ENCODE measurements at regions not wholly inside any gene's neighbourhood (a gene's known extent, or its start where the extent isn't known, plus 50 kb on each side); places are given as distances from the start of the nearest gene placed in this dataset.
"Not testable (repeated sequence)": the region's sequence is repeated elsewhere in the genome, so short reads cannot be mapped to it uniquely, and the experiment has no call there.

DNA sequence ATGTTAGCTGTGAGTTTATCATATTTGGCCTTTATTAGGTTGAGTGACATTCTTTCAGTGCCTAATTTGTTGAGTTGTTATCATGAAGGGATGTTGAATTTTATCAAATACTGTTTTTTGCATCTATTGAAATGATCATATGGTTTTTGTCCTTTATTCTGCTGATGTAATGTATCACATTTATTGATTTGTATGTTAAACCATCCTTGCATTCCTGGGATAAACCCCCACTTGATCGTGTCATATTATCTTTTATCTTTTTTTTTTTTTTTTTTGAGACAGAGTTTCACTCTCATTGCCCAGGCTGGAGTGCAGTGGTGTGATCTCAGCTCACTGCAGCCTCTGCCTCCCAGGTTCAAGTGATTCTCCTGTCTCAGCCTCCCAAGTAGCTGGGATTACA lies 51.9 kb upstream of the MFGE8 start:
- DNase-seq: not testable (repeated sequence)

DNA sequence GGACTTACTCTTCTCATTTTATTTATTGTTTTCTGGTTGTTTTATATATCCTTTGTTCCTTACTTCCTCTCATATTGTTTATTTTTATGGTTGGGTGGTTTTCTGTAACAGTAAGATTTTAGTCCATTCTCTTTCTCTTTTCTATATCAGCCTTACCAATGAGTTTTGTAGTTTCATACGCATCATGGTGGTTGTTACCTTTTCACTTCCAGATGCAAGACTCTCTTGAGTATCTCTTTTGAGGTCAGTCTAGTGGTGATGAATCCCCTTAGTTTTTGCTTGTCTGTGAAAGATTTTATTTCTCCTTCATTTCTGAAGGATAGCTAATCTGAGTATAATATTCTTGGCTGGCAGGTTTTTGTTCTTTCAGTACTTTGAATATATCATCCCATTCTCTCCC lies 57.1 kb upstream of the MFGE8 start:
- DNase-seq: no peak

GRCh38 chr15:88974392-88974791 lies 61.2 kb upstream of the MFGE8 start:
- DNase-seq: no peak

DNA sequence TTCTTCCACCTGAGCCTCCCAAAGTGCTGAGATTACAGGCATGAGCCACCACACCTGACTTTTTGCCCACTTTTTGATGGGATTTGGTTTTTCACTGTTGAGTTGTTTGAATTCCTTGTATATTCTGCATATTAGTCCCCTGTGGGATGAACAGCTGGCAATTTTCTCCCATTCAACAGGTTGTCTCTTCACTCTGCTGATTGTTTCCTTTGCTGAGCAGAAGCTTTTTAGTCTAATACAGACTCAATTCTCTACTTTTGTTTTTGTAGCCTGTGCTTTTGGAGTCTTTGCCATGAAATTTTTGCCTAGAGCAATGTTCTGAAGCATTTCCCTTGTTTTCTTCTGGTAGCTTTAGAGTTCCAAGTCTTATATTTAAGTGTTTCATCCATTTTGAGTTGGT lies 62.7 kb upstream of the MFGE8 start:
- no peak for DNase-seq

GRCh38 chr15:88976656-88977055 lies 63.5 kb upstream of the MFGE8 start:
- no peak for DNase-seq

GRCh38 chr15:88979674-88980073 lies 66.5 kb upstream of the MFGE8 start:
- DNase-seq: no peak

- no peak for DNase-seq
These were observed 67.3 kb upstream of the MFGE8 start for GRCh38 chr15:88980498-88980897.

DNA sequence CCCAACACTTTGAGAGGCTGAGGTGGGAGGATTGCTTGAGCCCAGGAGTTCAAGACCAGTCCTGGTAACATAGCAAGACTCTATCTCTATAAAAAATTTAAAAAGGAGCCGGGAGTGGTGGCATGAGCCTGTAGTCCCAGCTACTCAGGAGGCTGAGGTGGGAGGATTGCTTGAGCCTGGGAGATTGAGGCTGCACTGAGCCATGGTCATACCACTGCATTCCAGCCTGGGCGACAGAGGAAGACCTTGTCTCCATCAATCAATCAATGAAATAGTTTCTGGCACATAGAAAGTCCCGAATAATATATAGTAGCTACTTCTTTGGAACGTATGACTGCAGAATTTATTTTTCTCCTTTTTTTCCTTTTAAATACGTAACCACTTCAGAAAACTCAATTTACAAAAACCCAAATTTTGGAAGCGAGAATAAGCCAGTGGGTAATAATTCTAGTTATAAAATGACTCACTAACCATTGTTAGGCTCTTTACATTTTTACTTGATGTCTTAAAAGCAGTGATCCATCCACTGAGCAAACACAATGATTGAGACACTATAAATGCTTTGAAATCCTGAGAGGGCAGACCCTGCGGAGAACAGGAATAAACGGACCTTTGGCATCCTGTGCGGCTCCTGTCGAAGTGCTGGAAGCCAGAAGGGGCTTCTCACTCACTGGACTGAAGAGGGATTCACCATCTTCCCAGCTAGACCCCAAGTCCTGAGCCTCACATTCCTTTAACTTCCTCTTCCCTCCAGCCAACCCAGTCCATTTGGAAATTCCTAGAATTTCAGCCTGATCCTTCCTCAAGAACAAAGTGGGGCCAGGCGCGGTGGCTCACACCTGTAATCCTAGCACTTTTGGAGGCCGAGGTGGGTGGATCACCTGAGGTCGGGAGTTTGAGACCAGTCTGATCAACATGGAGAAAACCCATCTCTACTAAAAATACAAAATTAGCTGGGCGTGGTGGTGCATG lies 68.4 kb upstream of the MFGE8 start:
- no peak for DNase-seq

DNA sequence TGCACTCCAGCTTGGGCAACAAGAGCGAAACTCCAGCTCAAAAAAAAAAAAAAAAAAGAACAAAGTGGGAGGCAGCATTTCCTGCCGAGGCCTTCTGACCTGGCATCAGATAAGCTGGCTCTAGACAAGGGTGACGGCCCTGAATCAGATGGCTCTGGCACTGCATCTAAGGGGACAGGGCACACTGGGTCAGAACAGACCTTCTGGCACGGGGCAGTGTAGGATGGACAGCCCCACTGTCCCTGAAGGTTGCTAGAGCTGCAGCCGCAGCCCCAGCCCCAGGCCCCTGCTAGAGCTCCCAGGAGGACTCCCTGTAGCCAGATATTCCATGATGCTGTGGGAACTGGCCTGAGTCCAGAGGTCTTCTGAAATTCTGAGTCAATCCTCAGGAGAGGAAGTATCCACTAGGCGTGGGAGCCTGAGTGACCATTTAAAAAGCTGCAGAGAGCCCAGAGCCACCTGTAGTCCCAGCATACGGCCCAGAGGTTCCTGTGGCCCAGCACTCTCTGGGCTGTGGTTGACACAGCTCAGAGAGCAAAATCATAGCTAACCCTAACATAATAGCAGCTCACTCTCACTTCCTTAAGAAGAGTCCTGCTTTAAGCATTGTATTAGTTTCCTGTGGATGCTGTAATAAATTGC lies 69.2 kb upstream of the MFGE8 start:
- DNase-seq: no peak

DNA sequence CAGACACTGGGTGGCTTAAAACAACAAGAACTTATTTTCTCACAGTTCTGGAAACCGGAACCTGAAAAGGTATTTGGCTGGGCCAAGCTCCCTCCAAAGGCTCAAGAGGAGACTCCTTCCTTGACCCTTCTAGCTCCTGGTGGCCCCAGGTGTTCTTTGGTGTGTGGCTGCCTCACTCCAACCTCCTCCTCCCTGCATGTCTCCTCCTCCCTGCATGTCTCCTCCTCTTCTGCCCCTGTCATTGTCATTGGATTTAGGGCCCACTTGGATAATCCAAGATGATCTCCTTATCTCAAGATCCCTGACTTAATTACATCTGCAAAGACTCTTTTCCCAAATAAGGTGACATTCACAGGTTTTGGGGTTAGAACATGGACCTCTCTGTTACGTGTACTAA lies 69.8 kb upstream of the MFGE8 start:
- DNase-seq: no peak

GRCh38 chr15:88983861-88984429 lies 70.8 kb upstream of the MFGE8 start:
- DNase-seq: no peak

DNA sequence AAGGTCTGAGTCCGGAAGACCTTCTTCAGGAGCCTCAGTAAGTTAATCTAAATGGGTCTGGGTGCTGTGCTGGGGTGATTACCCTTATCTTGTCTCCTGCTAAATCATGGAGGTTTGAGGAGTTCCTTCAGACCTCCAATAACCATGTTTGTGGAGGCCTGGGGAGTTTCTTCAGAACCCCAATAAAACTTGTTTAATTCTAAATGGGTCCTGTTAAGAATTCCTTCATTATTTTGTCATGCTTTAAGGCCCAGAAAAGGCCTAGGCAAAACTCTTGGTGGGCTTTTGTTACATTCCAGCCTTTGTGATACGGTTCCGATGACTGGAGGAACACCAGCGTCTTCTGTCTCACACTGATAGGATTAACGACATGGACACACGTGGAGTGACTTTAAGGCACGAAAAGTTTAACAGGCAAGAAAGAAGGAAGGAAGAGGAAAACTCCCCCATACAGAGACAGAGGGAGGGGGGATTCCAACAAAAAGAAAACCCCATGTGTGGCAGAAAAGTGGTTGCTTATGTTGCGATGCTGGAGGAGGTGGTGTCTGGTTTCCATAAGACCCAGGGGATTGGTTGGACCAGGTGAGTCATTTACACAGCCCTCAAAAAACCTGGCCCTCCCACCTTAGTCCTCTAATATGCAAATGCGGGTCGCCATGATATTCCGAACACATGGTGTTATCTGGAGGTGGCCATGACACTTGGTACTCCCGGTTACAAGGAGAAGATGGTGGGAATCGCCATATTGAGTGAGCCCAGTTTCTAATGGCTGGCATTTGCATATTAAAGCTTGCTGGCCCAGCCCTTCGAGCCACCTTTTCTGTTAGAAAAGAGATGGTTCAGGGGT lies 72.6 kb upstream of the MFGE8 start:
- no peak for DNase-seq

GRCh38 chr15:88986949-88987590 lies 73.9 kb upstream of the MFGE8 start:
- no peak for DNase-seq

DNA sequence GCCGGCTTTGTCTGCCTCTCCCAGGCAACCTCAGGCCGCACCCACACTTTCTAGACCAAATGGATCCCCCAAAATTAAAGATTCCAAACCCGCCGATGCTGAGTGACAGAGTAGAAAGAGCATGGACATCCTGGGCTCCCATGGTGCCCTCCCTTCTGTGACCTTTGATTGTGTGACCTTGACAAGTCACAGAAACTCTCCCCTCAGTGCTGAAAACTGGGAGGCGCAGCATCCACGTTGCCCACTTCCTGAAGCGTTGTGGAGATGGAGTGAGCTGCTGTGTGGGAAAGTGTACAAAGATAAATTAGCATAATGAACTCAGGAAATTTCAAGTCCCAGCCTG lies 74.4 kb upstream of the MFGE8 start:
- DNase-seq: no peak

GRCh38 chr15:88987934-88988671 lies 74.9 kb upstream of the MFGE8 start:
- DNase-seq: no peak

DNA sequence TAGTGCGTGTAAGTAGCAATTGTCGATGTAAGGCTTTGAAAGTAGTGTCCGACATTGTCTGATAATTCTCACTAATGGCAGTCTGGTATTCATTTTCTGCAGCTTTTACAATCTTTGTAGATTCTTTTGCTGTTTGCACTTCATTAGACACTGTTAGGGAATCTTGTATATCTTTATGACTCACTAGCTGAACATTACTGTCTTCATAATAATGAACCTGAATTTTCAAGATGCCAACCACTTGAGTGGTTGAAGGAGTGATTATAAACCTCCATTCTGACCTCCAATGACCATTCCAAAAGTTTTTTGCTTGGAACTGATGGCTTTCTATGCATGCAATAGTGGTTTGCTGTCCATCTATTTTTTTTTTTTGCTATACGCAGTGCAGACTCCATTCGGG lies 76.4 kb upstream of the MFGE8 start:
- no peak for DNase-seq

GRCh38 chr15:88990185-88990679 lies 77.1 kb upstream of the MFGE8 start:
- DNase-seq: no peak

DNA sequence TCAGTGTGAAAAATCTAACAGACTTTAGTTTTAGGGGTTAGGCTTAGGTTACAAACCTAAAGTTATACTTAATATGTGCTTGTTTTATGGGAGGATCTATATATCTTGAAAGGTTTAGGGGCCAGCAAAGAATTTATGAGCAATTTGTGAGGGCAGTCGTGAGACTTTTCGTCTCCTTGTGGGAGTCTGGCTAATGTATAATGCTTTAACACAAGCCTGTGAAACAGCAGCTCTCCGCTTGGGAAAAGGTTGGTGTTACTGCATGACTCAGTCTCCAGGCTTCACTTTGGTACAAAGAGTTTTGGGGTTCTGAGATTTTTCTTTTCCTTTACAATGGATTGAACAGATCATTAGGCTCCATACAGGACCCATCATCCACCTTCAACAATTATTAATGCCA lies 79.0 kb upstream of the MFGE8 start:
- no peak for DNase-seq

GRCh38 chr15:88992912-88993376 lies 79.8 kb upstream of the MFGE8 start:
- no peak for DNase-seq

GRCh38 chr15:88993662-88994061 lies 80.5 kb upstream of the MFGE8 start:
- no peak for DNase-seq

- DNase-seq: no peak
These were observed 81.1 kb upstream of the MFGE8 start for GRCh38 chr15:88994286-88994685.

- no peak for DNase-seq
These were observed 82.3 kb upstream of the MFGE8 start for GRCh38 chr15:88995449-88995848.
